ENCODE measurements at regions not wholly inside any gene's neighbourhood (a gene's known extent, or its start where the extent isn't known, plus 50 kb on each side); places are given as distances from the start of the nearest gene placed in this dataset.

- no peak for DNase-seq
- Histone ChIP-seq H3K4me3 (no peak overlapping the region), H3K4me1 (ENCODE audit: control insufficient read depth in 5 of 5, insufficient read depth in 5 of 5, low read length in 5 of 5) (peaks cover 0 to 7% (median 0%) of the 10 kb centered on the region in 5 donors), H3K27ac (ENCODE audit: low read depth in 1 of 2, low read length in 1 of 2) (no peak overlapping the region), H3K9ac (ENCODE audit: insufficient read depth in 1 of 2, low read length in 2 of 2) (no peak overlapping the region), H3K36me3 (ENCODE audit: control insufficient read depth in 4 of 4, insufficient read depth in 4 of 4, low read length in 4 of 4) (no peaks in the 10 kb centered on the region), H3K27me3 (ENCODE audit: control insufficient read depth in 3 of 3, insufficient read depth in 3 of 3, low read length in 2 of 3) (no peaks in the 10 kb centered on the region), H3K9me3 (ENCODE audit: control insufficient read depth in 4 of 4, insufficient read depth in 3 of 4, low read length in 3 of 4) (no peaks in the 10 kb centered on the region)
- no peak for TF ChIP-seq CTCF (IDR thresholded peaks at IDR 0.05; ENCODE audit: control extremely low read depth, extremely low read depth)
- 57 to 74% methylated on average over 3 of the region's 3 CpGs for WGBS, 2 donors
- no peak for ATAC-seq (ENCODE audit: insufficient read depth, low FRiP score)
Observed at GRCh38 chr6:146895772-146896061, 296.9 kb downstream of the ADGB start.

GRCh38 chr6:146896062-146896813 is 297.5 kb downstream of the ADGB start:
- H3K27ac ChIP-seq (ENCODE audit: low read depth in 1 of 2, low read length in 1 of 2) = no peak overlapping the region
- H3K4me3 ChIP-seq = no peak overlapping the region
- WGBS, 2 donors = 83 to 93% methylated on average over 8 of the region's 8 CpGs
- TF ChIP-seq CTCF (IDR thresholded peaks at IDR 0.05; ENCODE audit: control extremely low read depth, extremely low read depth) = no peak
- H3K9me3 ChIP-seq (ENCODE audit: control insufficient read depth in 4 of 4, insufficient read depth in 3 of 4, low read length in 3 of 4) = no peaks in the 10 kb centered on the region
- H3K36me3 ChIP-seq (ENCODE audit: control insufficient read depth in 4 of 4, insufficient read depth in 4 of 4, low read length in 4 of 4) = no peaks in the 10 kb centered on the region
- ATAC-seq (ENCODE audit: insufficient read depth, low FRiP score) (no peak), DNase-seq (no peak)
- no peak overlapping the region for H3K9ac ChIP-seq (ENCODE audit: insufficient read depth in 1 of 2, low read length in 2 of 2)
- H3K4me1 ChIP-seq (ENCODE audit: control insufficient read depth in 5 of 5, insufficient read depth in 5 of 5, low read length in 5 of 5) = peaks cover 0 to 6% (median 0%) of the 10 kb centered on the region in 5 donors
- H3K27me3 ChIP-seq (ENCODE audit: control insufficient read depth in 3 of 3, insufficient read depth in 3 of 3, low read length in 2 of 3) = no peaks in the 10 kb centered on the region

- DNase-seq = no peak
Observed at GRCh38 chr6:146896960-146897701, 298.4 kb downstream of the ADGB start.

More at GRCh38 chr6:146896960-146897701, 298.4 kb downstream of the ADGB start:
- Histone ChIP-seq H3K27me3 (ENCODE audit: control insufficient read depth in 3 of 3, insufficient read depth in 3 of 3, low read length in 2 of 3) (no peaks in the 10 kb centered on the region), H3K36me3 (ENCODE audit: control insufficient read depth in 4 of 4, insufficient read depth in 4 of 4, low read length in 4 of 4) (no peaks in the 10 kb centered on the region), H3K4me1 (ENCODE audit: control insufficient read depth in 5 of 5, insufficient read depth in 5 of 5, low read length in 5 of 5) (no peaks in the 10 kb centered on the region), H3K9ac (ENCODE audit: insufficient read depth in 1 of 2, low read length in 2 of 2) (no peak overlapping the region), H3K9me3 (ENCODE audit: control insufficient read depth in 4 of 4, insufficient read depth in 3 of 4, low read length in 3 of 4) (no peaks in the 10 kb centered on the region), H3K27ac (ENCODE audit: low read depth in 1 of 2, low read length in 1 of 2) (no peak overlapping the region), H3K4me3 (no peak overlapping the region)
- no peak for ATAC-seq (ENCODE audit: insufficient read depth, low FRiP score)
- WGBS, 2 donors = 72 to 83% methylated on average over 4 of the region's 4 CpGs
- TF ChIP-seq CTCF (IDR thresholded peaks at IDR 0.05; ENCODE audit: control extremely low read depth, extremely low read depth) = no peak

All from lung (tissue), 11 donors.